ENCODE measurements at regions not wholly inside any gene's neighbourhood (a gene's known extent, or its start where the extent isn't known, plus 50 kb on each side); places are given as distances from the start of the nearest gene placed in this dataset.

GRCh38 chr10:10515479-10516204, 502.0 kb upstream of the CELF2 start:
- H3K4me1 ChIP-seq (ENCODE audit: control insufficient read depth, insufficient read depth, low read length), result peaks cover 3% of the 10 kb centered on the region
- no peak overlapping the region for H4K8ac ChIP-seq (ENCODE audit: low read depth in 2 of 2, low read length in 2 of 2)
- no peak overlapping the region for H3K56ac ChIP-seq (ENCODE audit: extremely low read depth, insufficient read depth, low read length)
- DNase-seq (no peak), ATAC-seq (ENCODE audit: low read depth) (no peak)
- H4K20me1 ChIP-seq (ENCODE audit: insufficient read depth, low read length), result no peaks in the 10 kb centered on the region
- no peaks in the 10 kb centered on the region for H3K9me3 ChIP-seq (ENCODE audit: control insufficient read depth, insufficient read depth, low read length)
- H3K23ac ChIP-seq (ENCODE audit: low read depth, low read length), result no peak overlapping the region
- H2AK5ac ChIP-seq (ENCODE audit: low read depth, low read length), result no peak overlapping the region
- ChIA-PET POLR2A (ENCODE audit: unreplicated experiment) (no interaction called here), CTCF (no interaction called here)
- H3K79me1 ChIP-seq (ENCODE audit: low read depth in 1 of 2, low read length in 2 of 2), result no peaks in the 10 kb centered on the region
- H3K9me1 ChIP-seq (ENCODE audit: insufficient read depth, low read length), result no peaks in the 10 kb centered on the region; the same call in 1 of the 2 replicates
- no peak overlapping the region for H3K4ac ChIP-seq (ENCODE audit: low read depth, low read length)
- H2BK15ac ChIP-seq (ENCODE audit: low read depth, low read length), result no peak overlapping the region
- BruUV-seq (replicated peaks), result no TSS peak
- no peak overlapping the region for H4K5ac ChIP-seq (ENCODE audit: low read depth, low read length)
- no peak overlapping the region for H4K91ac ChIP-seq (ENCODE audit: insufficient read depth, low read depth, low read length)
- H3K9ac ChIP-seq (ENCODE audit: low read depth, low read length), result no peak overlapping the region
- H2AK9ac ChIP-seq (replicated peaks; ENCODE audit: low read depth, low read length, poor library complexity), result no peak overlapping the region
- no peak overlapping the region for H2BK5ac ChIP-seq (ENCODE audit: low read depth, low read length, poor library complexity, severe bottlenecking)
- no peak overlapping the region for H3K14ac ChIP-seq (replicated peaks; ENCODE audit: low read depth, low read length)
- WGBS, 2 experiments (ENCODE audit: extremely low coverage in 2 of 2, insufficient read length in 1 of 2), result 100% methylated on average over 4 of the region's 13 CpGs; no CpG with 5 or more reads in 1 of the 2 experiments
- H2BK120ac ChIP-seq (ENCODE audit: low read depth, low read length), result no peak overlapping the region; the same call in 1 of the 2 replicates
- intact Hi-C loops (cut with micrococcal nuclease) (no loop called here), in situ Hi-C loops (cut with MboI; ENCODE audit: low sequenced_read_pairs) (no loop called here), dilution Hi-C loops (cut with HindIII; ENCODE audit: low sequenced_read_pairs, unreplicated experiment) (no loop called here)
- H3K27ac ChIP-seq (ENCODE audit: insufficient read depth, low read length), result no peak overlapping the region
- no peaks in the 10 kb centered on the region for H3K27me3 ChIP-seq (ENCODE audit: control insufficient read depth, insufficient read depth, low read length)
- no peak overlapping the region for H3K18ac ChIP-seq (ENCODE audit: low read depth, low read length)
- no peaks in the 10 kb centered on the region for H3K36me3 ChIP-seq (ENCODE audit: control insufficient read depth, insufficient read depth, low read length)
- no peak overlapping the region for H3K4me2 ChIP-seq (ENCODE audit: low read depth, low read length)
- no peak overlapping the region for H3K4me3 ChIP-seq (ENCODE audit: insufficient read depth, low read depth, low read length)
- no peak overlapping the region for H2BK20ac ChIP-seq (ENCODE audit: low read depth, low read length)
- H2AFZ ChIP-seq (replicated peaks; ENCODE audit: low read length, poor library complexity), result no peak overlapping the region
- TF ChIP-seq FOS (IDR thresholded peaks at IDR 0.05; ENCODE audit: low read depth, low read length) (no peak), BHLHE40 (IDR thresholded peaks at IDR 0.05; ENCODE audit: low read depth, low read length) (no peak)

Data from IMR-90 (cell line).